Mucosa of descending colon (tissue), 3 donors: ENCODE measurements at regions not wholly inside any gene's neighbourhood (a gene's known extent, or its start where the extent isn't known, plus 50 kb on each side); places are given as distances from the start of the nearest gene placed in this dataset.
A peak's percentile ranks its signal among the peaks of the same experiment; 100 is the strongest.

Experiments
- ATAC-seq: fragments of 200-7000 bp; cut with Tn5 transposase; one replicate; pipeline ENCODE4 v1.9.1; 2020; ENCODE audit warnings: mild to moderate bottlenecking, moderate library complexity
- DNase-seq, 3 donors: peaks; one replicate each; pipeline ENCODE4 v3.0.0-alpha.2; 2020
- H3K36me3 ChIP-seq: fragments of 200-600 bp; one replicate; pipeline ENCODE4 v1.8.0; 2021; ENCODE audit warnings: low read depth, mild to moderate bottlenecking
- H3K4me1 ChIP-seq: fragments of 200-600 bp; one replicate; pipeline ENCODE4 v1.8.0; 2021; ENCODE audit warnings: low read depth, mild to moderate bottlenecking
- H3K4me3 ChIP-seq: fragments of 200-600 bp; one replicate; pipeline ENCODE4 v1.8.0; 2021; ENCODE audit warnings: mild to moderate bottlenecking
- H3K9me3 ChIP-seq: fragments of 200-600 bp; one replicate; pipeline ENCODE4 v1.8.0; 2021; ENCODE audit warnings: mild to moderate bottlenecking
- intact Hi-C, 2 donors: fragments of 100-400 bp; cut with DNase I in 1 of 2; cut with micrococcal nuclease in 1 of 2; formaldehyde crosslinking; loops; one replicate each; pipeline versions ENCODE4 v1.11.0 to v1.11.1; 2022; cut with DNase I, micrococcal nuclease
- TF ChIP-seq, protein P1 (sequence below): fragments of 200-600 bp; IDR thresholded peaks from one replicate; pipeline ENCODE4 v1.8.0; 2022; ENCODE audit warnings: antibody characterized with exemption, mild to moderate bottlenecking
- donor health status: DM: no; HTN: no; CAD: no; lungs with moderate emphysema.
- donor health status: DM: no; HTN: no; CAD: no.
- donor health status: DM: no; HTN: yes; CAD: no.

GRCh38 chr5:57034201-57034916 lies 82.4 kb upstream of the MIER3 start:
- Histone ChIP-seq H3K4me3 (no peak overlapping the region), H3K4me1 (peaks cover 20% of the 10 kb centered on the region), H3K36me3 (no peaks in the 10 kb centered on the region), H3K9me3 (no peaks in the 10 kb centered on the region)
- ATAC-seq (no peak), DNase-seq (no peak)
- TF ChIP-seq, protein P1, sequence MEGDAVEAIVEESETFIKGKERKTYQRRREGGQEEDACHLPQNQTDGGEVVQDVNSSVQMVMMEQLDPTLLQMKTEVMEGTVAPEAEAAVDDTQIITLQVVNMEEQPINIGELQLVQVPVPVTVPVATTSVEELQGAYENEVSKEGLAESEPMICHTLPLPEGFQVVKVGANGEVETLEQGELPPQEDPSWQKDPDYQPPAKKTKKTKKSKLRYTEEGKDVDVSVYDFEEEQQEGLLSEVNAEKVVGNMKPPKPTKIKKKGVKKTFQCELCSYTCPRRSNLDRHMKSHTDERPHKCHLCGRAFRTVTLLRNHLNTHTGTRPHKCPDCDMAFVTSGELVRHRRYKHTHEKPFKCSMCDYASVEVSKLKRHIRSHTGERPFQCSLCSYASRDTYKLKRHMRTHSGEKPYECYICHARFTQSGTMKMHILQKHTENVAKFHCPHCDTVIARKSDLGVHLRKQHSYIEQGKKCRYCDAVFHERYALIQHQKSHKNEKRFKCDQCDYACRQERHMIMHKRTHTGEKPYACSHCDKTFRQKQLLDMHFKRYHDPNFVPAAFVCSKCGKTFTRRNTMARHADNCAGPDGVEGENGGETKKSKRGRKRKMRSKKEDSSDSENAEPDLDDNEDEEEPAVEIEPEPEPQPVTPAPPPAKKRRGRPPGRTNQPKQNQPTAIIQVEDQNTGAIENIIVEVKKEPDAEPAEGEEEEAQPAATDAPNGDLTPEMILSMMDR = no peak
- intact Hi-C loops = no loop called here

DNA sequence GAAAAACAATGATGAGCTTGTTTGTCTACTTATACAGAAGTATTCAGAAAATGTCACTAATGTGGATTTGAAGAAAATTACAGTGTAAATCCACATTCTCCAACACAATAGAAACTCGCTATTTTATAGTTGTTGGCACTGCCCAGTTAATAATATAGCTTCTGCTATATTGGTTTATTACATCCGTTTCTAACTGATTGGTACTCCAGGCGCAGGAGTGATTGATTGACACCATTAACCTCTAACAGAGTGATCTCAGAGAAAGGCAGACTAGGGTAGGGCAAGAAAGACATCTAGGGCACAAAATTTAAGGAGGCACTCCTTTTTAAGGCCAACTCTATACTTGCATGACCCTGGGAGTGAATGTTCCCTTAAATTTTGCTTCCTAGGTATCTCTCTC lies 84.0 kb upstream of the MIER3 start:
- TF ChIP-seq, protein P1 = no peak
- Histone ChIP-seq H3K4me1 (peaks cover 14% of the 10 kb centered on the region), H3K9me3 (no peaks in the 10 kb centered on the region), H3K4me3 (no peak overlapping the region), H3K36me3 (no peaks in the 10 kb centered on the region)
- intact Hi-C loops = no loop called here
- ATAC-seq (peak; percentile 1), DNase-seq (no peak)

GRCh38 chr5:57036761-57037160 lies 84.8 kb upstream of the MIER3 start:
- no peak overlapping the region for H3K4me3 ChIP-seq
- DNase-seq (no peak), ATAC-seq (no peak)
- intact Hi-C loops = no loop called here
- TF ChIP-seq, protein P1 = no peak
- no peaks in the 10 kb centered on the region for H3K36me3 ChIP-seq
- H3K4me1 ChIP-seq = peaks cover 7% of the 10 kb centered on the region
- H3K9me3 ChIP-seq = no peaks in the 10 kb centered on the region

- DNase-seq = no peak
- ATAC-seq = peak; percentile 17
- Histone ChIP-seq H3K4me3 (no peak overlapping the region), H3K9me3 (no peaks in the 10 kb centered on the region), H3K36me3 (no peaks in the 10 kb centered on the region), H3K4me1 (peaks cover 4% of the 10 kb centered on the region)
- TF ChIP-seq, protein P1 = no peak
- intact Hi-C loops = no loop called here
These were observed 85.4 kb upstream of the MIER3 start for GRCh38 chr5:57037355-57037754.

DNA sequence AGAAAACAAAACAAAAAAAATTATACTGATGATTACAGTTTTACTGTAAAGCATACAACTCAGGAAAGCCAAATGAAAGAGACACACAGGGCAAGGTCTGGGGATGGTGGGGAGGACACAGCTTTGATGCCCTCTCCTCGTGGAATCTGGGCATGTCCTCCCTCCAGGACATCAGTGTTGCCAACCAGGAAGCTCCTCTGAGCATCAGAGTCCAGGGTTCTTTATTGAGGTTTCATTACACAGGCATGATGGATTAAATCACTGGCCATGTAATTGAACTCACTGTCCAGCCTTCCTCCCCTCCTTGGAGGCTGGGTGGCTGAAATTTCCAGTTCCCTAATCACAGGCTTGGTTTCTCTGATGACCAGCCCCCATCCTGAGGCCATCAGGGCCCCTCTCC lies 89.6 kb upstream of the MIER3 start:
- Histone ChIP-seq H3K4me3 (no peak overlapping the region), H3K4me1 (no peaks in the 10 kb centered on the region), H3K9me3 (no peaks in the 10 kb centered on the region), H3K36me3 (no peaks in the 10 kb centered on the region)
- no peak for DNase-seq
- intact Hi-C loops = no loop called here
- peak; percentile 80 for ATAC-seq
- TF ChIP-seq, protein P1 = no peak

GRCh38 chr5:57042524-57042931 lies 90.6 kb upstream of the MIER3 start:
- no peaks in the 10 kb centered on the region for H3K36me3 ChIP-seq
- intact Hi-C loops = no loop called here
- ATAC-seq = no peak

More at GRCh38 chr5:57042524-57042931, 90.6 kb upstream of the MIER3 start:
- Histone ChIP-seq H3K9me3 (no peaks in the 10 kb centered on the region), H3K4me1 (no peaks in the 10 kb centered on the region), H3K4me3 (no peak overlapping the region)
- TF ChIP-seq, protein P1 = no peak
- DNase-seq = no peak
